B cell (primary cell): ENCODE measurements at regions not wholly inside any gene's neighbourhood (a gene's known extent, or its start where the extent isn't known, plus 50 kb on each side); places are given as distances from the start of the nearest gene placed in this dataset.

ENCODE experiments used
- ATAC-seq: fragments of 200-7000 bp; cut with Tn5 transposase; one replicate; pipeline ENCODE4 v1.10.0; 2021; ENCODE audit warnings: low read depth, mild to moderate bottlenecking, moderate number of reproducible peaks, moderate library complexity
- CTCF ChIA-PET: fragments of 350-600 bp; sonication (Branson Sonifier 250); formaldehyde crosslinking; loops from one replicate; lab custom pipeline; 2021; ENCODE audit warnings: antibody characterized with exemption, inconsistent platforms; lab: Charles Lee
- POLR2A ChIA-PET: fragments of 350-600 bp; sonication (Branson Sonifier 250); formaldehyde crosslinking; loops from one replicate; lab custom pipeline; 2021; ENCODE audit warnings: antibody characterized with exemption; lab: Charles Lee
- DNase-seq: peaks from one replicate; pipeline ENCODE4 v3.0.0; 2013
- H2AFZ ChIP-seq: 2 replicates; pipeline ENCODE4 v1.6.1; 2012; ENCODE audit warnings: mild to moderate bottlenecking, low read depth, low read length; ENCODE audit not compliant: insufficient read depth, poor library complexity, severe bottlenecking
- H3K27ac ChIP-seq, 2 donors: 1 replicate in 1 of 2; 2 replicates in 1 of 2; pipeline ENCODE4 v1.5.1; 2012 to 2013; ENCODE audit warnings: low read length in 2 of 2, mild to moderate bottlenecking in 2 of 2, moderate library complexity in 1 of 2
- H3K27me3 ChIP-seq, 4 experiments: fragments of 200-600 bp in 1 of 4; sonication (generic) in 1 of 4; replicated peaks in 1 of 4; 1 replicate in 2 of 4; 2 replicates in 2 of 4; pipeline versions ENCODE4 v1.6.1 to v1.7.0; 2013 to 2016; ENCODE audit warnings: low read length in 3 of 4, mild to moderate bottlenecking in 2 of 4, mixed read lengths in 1 of 4, moderate library complexity in 1 of 4; ENCODE audit not compliant: insufficient read depth in 4 of 4, control insufficient read depth in 3 of 4; ENCODE audit errors: control extremely low read depth in 1 of 4
- H3K36me3 ChIP-seq, 2 experiments: replicated peaks in 1 of 2; 1 replicate in 1 of 2; 2 replicates in 1 of 2; pipeline versions ENCODE4 v1.6.1 to v1.7.1; 2013; ENCODE audit warnings: low read length in 1 of 2; ENCODE audit not compliant: insufficient read depth in 2 of 2, control insufficient read depth in 1 of 2; ENCODE audit errors: control extremely low read depth in 1 of 2, extremely low read depth in 1 of 2
- H3K4me1 ChIP-seq, 2 donors: fragments of 200-600 bp in 1 of 2; sonication (generic) in 1 of 2; 1 replicate in 1 of 2; 2 replicates in 1 of 2; pipeline versions ENCODE4 v1.5.1 to v1.6.1; 2013 to 2017; ENCODE audit warnings: low read length in 2 of 2; ENCODE audit not compliant: control insufficient read depth in 2 of 2, insufficient read depth in 2 of 2
- H3K4me2 ChIP-seq: replicated peaks from 2 replicates; pipeline ENCODE3; 2012; ENCODE audit warnings: mild to moderate bottlenecking, low read depth, low read length; ENCODE audit not compliant: poor library complexity, severe bottlenecking
- H3K4me3 ChIP-seq, 5 experiments: fragments of 200-600 bp in 1 of 5; sonication (generic) in 1 of 5; 1 replicate in 3 of 5; 2 replicates in 2 of 5; pipeline versions ENCODE4 v1.5.1 to v1.7.0; 2011 to 2016; ENCODE audit warnings: low read length in 4 of 5, mild to moderate bottlenecking in 4 of 5, low read depth in 2 of 5, control low read depth in 1 of 5, moderate library complexity in 1 of 5; ENCODE audit not compliant: insufficient read depth in 1 of 5; ENCODE audit errors: control extremely low read depth in 1 of 5, extremely low read depth in 1 of 5
- H3K79me2 ChIP-seq: fragments of 200-600 bp; sonication (generic); one replicate; pipeline ENCODE4 v1.6.0; 2016; ENCODE audit warnings: low read length; ENCODE audit not compliant: control insufficient read depth, insufficient read depth
- H3K9ac ChIP-seq: fragments of 200-600 bp; sonication (generic); 2 replicates; pipeline ENCODE4 v1.6.1; 2017; ENCODE audit warnings: mild to moderate bottlenecking, low read length, moderate library complexity
- H3K9me3 ChIP-seq, 3 donors: one replicate each; pipeline versions ENCODE4 v1.6.1 to v1.7.1; 2013; ENCODE audit warnings: low read length in 2 of 3; ENCODE audit not compliant: control insufficient read depth in 2 of 3, insufficient read depth in 1 of 3; ENCODE audit errors: control extremely low read depth in 1 of 3
- H4K20me1 ChIP-seq: 2 replicates; pipeline ENCODE4 v1.6.0; 2012; ENCODE audit warnings: mild to moderate bottlenecking, low read length; ENCODE audit not compliant: insufficient read depth, control insufficient read depth, poor library complexity, severe bottlenecking
- H3K27ac Mint-ChIP-seq: one replicate; pipeline ENCODE4 v1.8.0; 2021; ENCODE audit warnings: mixed read lengths
- H3K27me3 Mint-ChIP-seq: one replicate; pipeline ENCODE4 v1.8.0; 2021; ENCODE audit warnings: mixed read lengths
- H3K4me1 Mint-ChIP-seq: one replicate; pipeline ENCODE4 v1.8.0; 2021; ENCODE audit warnings: mixed read lengths
- H3K4me3 Mint-ChIP-seq: one replicate; pipeline ENCODE4 v1.8.0; 2021; ENCODE audit warnings: mixed read lengths
- H3K9me3 Mint-ChIP-seq: one replicate; pipeline ENCODE4 v1.8.0; 2022; ENCODE audit warnings: mixed read lengths; ENCODE audit not compliant: insufficient read depth
- EZH2 ChIP-seq: IDR thresholded peaks from 2 replicates; pipeline ENCODE4 v1.6.1; 2012; ENCODE audit warnings: borderline replicate concordance, low read depth, mild to moderate bottlenecking, moderate library complexity, low read length; ENCODE audit not compliant: insufficient read depth, poor library complexity, severe bottlenecking
- WGBS: methylation state at CpG from one replicate; pipeline ENCODE4 v1.1.5; 2013; ENCODE audit warnings: missing lambda C conversion rate; ENCODE audit not compliant: insufficient coverage; 5-methylcytosine and 5-hydroxymethylcytosine counted together
- intact Hi-C: fragments of 100-400 bp; cut with micrococcal nuclease; formaldehyde crosslinking; loops from one replicate; pipeline ENCODE4 v1.10.0; 2022
- TF ChIP-seq, protein P1 (sequence below): fragments of 200-600 bp; IDR thresholded peaks from one replicate; pipeline ENCODE4 v1.8.0; 2022; ENCODE audit warnings: antibody characterized with exemption, mild to moderate bottlenecking

GRCh38 chr2:9699139-9700108 lies 68.6 kb upstream of the YWHAQ start:
- H3K4me1 ChIP-seq = peaks cover 0 to 4% of the 10 kb centered on the region in 2 donors
- peaks cover 8% of the 10 kb centered on the region for H3K27me3 Mint-ChIP-seq
- H3K27ac Mint-ChIP-seq = no peak overlapping the region
- no peak overlapping the region for H3K4me2 ChIP-seq
- no peak overlapping the region for H3K4me3 Mint-ChIP-seq
- TF ChIP-seq, protein P1, sequence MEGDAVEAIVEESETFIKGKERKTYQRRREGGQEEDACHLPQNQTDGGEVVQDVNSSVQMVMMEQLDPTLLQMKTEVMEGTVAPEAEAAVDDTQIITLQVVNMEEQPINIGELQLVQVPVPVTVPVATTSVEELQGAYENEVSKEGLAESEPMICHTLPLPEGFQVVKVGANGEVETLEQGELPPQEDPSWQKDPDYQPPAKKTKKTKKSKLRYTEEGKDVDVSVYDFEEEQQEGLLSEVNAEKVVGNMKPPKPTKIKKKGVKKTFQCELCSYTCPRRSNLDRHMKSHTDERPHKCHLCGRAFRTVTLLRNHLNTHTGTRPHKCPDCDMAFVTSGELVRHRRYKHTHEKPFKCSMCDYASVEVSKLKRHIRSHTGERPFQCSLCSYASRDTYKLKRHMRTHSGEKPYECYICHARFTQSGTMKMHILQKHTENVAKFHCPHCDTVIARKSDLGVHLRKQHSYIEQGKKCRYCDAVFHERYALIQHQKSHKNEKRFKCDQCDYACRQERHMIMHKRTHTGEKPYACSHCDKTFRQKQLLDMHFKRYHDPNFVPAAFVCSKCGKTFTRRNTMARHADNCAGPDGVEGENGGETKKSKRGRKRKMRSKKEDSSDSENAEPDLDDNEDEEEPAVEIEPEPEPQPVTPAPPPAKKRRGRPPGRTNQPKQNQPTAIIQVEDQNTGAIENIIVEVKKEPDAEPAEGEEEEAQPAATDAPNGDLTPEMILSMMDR = no peak
- TF ChIP-seq EZH2 = no peak
- no peak overlapping the region for H3K4me3 ChIP-seq
- CTCF ChIA-PET = no interaction called here
- WGBS = 90% methylated on average over 9 of the region's 15 CpGs
- no peaks in the 10 kb centered on the region for H3K36me3 ChIP-seq
- intact Hi-C loops = no loop called here
- ATAC-seq = no peak
- POLR2A ChIA-PET = no interaction called here
- no peak for DNase-seq
- no peaks in the 10 kb centered on the region for H3K79me2 ChIP-seq
- H4K20me1 ChIP-seq = no peaks in the 10 kb centered on the region
- peaks cover 0 to 4% (median 2%) of the 10 kb centered on the region in 4 experiments for H3K27me3 ChIP-seq
- no peaks in the 10 kb centered on the region for H3K9me3 Mint-ChIP-seq
- H3K9me3 ChIP-seq = no peaks in the 10 kb centered on the region
- H2AFZ ChIP-seq = no peak overlapping the region
- H3K4me1 Mint-ChIP-seq = no peaks in the 10 kb centered on the region
- H3K9ac ChIP-seq = no peak overlapping the region
- H3K27ac ChIP-seq = no peak overlapping the region

DNA sequence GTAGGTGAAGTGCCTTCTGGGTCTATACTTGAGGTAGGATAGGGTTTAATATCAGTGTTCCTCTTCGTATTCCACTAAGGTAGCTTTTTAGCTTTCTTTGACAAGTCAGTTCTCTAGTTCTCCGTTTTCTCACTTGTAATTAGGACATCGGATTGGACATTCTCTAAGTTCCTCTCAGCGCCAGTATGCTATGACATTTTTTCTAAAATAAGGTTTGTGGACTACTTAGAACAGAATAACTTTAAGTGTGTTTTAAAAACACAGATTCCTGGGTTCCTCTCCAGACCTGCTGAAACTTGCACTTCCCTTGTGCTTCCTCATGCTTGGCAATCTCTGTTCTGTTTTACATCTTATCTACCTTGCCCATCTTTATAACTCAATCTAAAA lies 69.3 kb upstream of the YWHAQ start:
- no peak overlapping the region for H3K4me3 Mint-ChIP-seq
- H3K79me2 ChIP-seq = no peaks in the 10 kb centered on the region
- no peaks in the 10 kb centered on the region for H4K20me1 ChIP-seq
- no peak overlapping the region for H3K9ac ChIP-seq
- no peaks in the 10 kb centered on the region for H3K9me3 ChIP-seq
- no peak for ATAC-seq
- no peak for DNase-seq
- peaks cover 8% of the 10 kb centered on the region for H3K27me3 Mint-ChIP-seq
- no peaks in the 10 kb centered on the region for H3K4me1 Mint-ChIP-seq
- TF ChIP-seq, protein P1 = no peak
- TF ChIP-seq EZH2 = no peak
- peaks cover 0 to 4% of the 10 kb centered on the region in 2 donors for H3K4me1 ChIP-seq
- POLR2A ChIA-PET = no interaction called here
- intact Hi-C loops = no loop called here
- CTCF ChIA-PET = no interaction called here
- H3K36me3 ChIP-seq = no peaks in the 10 kb centered on the region
- no peak overlapping the region for H2AFZ ChIP-seq
- H3K4me3 ChIP-seq = no peak overlapping the region
- no peaks in the 10 kb centered on the region for H3K9me3 Mint-ChIP-seq
- no peak overlapping the region for H3K27ac ChIP-seq
- no peak overlapping the region for H3K4me2 ChIP-seq
- H3K27me3 ChIP-seq = peaks cover 0 to 4% (median 2%) of the 10 kb centered on the region in 4 experiments
- no CpG with 5 or more reads among the region's 4 CpGs for WGBS
- H3K27ac Mint-ChIP-seq = no peak overlapping the region
